KG1 (cell line): ENCODE measurements at regions not wholly inside any gene's neighbourhood (a gene's known extent, or its start where the extent isn't known, plus 50 kb on each side); places are given as distances from the start of the nearest gene placed in this dataset.
A peak's percentile ranks its signal among the peaks of the same experiment; 100 is the strongest.

Source experiments
- DNase-seq: peaks from one replicate; lab custom pipeline; 2025; lab: John Stamatoyannopoulos, UW

- no peak for DNase-seq
Observed at GRCh38 chr2:126748188-126748760, 92.3 kb downstream of the GYPC start.

DNA sequence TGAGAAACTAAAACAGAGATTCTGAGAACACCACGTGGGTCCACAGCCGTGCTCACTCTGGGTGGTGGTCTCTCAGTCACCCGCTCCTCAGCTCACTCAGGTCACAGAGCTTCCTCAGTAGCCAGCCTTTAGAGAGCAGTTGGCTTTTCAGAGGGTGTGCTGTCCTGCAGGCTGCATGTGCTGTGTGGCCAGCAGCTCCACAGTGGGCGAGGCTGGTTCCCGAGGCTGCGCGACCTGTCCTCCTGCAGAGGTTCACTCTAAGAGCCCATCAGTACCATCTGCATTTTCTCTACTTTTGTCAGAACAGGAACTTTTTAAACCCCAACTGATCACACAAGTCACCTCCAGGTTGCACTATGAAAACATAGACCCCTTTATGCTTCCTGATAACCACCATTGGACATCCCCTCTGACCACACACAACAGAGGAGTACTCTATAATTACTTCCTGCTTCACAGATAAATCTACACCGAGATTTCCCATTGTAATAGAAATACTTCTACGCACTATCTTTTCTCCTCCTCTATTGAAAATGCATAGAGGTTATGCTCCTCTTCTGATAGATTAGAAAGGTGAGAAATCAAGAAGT, 93.1 kb downstream of the GYPC start:
- no peak for DNase-seq

DNA sequence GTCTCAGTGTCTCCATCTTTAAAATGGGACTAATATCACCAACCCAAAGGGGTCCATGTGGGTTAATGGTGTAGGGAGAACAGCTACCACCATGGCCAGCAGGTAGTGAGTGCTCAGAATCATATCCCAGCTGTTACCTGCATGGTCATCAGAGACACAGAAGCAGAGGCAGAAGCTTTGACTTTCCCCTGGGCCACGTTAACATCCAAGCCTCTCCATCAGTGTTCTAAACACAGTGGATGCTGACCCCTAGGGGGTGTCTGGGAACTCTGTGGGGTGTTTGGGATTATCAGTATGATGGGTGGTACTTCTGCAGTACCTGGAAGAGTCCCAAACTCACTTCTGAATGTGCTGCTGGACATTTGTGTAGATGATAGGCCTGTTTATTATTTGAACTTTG, 93.6 kb downstream of the GYPC start:
- no peak for DNase-seq

DNA sequence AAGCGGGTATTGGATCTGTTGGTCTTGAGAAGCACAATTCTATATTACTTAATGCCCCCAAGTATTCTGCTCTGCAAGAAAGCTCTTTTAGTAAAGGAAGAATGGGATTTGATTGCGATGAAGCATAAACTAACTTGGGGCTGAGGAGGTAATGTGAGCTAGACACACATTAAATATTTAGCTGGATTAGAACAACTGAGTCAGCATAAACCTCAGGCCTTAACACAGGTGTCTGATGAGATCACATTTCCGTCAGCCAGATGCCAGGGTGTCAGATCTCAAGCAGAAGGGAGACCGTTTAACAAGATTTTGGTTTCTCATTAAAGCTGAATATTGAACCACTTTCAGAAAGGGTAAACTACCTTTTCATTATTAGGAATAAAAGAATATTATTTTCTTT, 94.5 kb downstream of the GYPC start:
- no peak for DNase-seq

DNA sequence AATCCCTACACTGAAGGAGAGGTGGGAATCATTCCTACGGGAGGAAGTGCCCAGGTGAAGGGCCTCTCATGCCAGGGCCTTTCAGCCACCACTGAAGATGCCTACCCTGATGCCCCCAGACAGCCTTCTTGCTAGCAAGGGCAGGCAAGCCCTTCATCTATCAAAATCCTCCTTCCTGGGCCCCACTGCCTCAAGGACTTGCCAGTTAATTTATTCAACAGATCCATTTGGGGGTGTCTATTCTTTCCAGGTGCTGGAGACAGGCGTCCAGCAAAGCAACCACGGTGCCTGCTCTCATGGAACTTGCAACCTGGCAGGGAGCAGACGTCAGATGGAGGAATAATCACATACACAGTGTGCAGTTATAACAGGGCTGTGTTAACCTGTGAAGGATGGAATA, 95.5 kb downstream of the GYPC start:
- DNase-seq, result no peak

- no peak for DNase-seq
Observed at GRCh38 chr2:126752876-126753275, 96.9 kb downstream of the GYPC start.

DNA sequence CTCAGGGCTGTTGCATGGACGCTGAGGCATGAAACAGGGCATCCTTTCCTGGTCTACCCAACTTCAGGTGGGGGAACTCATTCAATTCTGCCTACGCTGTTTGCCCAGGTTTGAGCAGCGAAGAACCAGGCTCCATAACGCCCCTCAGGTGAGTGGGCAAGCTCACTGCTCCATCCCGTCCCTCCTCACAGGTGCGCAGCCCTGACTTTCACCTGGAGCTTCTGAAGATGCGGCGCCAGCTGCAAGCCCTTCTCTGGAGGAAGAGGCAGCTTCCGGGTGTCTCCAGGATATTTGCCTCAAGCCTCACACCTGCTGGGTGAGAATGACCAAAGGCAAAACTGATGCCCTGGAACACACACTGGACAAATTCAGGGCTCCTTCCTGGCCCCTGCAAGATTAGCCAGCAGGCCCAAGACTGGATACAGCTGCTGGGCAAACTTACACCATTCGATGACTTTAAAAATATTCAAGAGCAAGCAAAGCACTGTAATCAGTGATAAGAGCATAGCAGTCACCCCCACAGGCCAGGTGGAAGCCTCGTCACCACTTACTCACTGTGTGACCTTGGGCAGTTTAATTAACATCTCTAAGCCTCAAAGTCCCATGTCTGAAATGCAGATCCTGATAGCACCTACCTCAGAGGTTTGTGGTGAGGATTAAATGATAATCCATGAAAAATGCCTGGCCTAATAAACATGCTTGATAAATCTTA, 97.7 kb downstream of the GYPC start:
- DNase-seq, result no peak

- no peak for DNase-seq
Observed at GRCh38 chr2:126754240-126755004, 98.5 kb downstream of the GYPC start.

DNA sequence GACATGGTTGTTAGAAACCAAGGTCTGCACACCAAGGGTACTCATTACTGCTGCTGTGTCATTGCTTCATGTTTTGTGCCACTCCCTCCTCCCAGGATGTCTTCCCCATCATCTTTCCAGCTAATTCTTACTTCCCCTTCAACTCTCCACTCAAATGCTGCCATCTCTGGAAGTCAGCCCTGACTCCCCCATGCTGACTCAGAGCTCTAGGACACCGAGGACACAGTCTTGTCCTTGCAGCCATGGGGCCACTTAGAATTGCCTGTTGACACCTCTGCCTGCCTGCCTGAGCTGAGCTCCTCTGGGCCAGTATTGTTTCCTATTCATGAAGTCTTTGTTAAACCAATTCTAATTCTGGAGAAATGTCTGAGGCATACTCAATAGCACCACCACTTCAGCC, 100.2 kb downstream of the GYPC start:
- DNase-seq, result no peak

GRCh38 chr2:126761256-126761980, 105.5 kb downstream of the GYPC start:
- no peak for DNase-seq

DNA sequence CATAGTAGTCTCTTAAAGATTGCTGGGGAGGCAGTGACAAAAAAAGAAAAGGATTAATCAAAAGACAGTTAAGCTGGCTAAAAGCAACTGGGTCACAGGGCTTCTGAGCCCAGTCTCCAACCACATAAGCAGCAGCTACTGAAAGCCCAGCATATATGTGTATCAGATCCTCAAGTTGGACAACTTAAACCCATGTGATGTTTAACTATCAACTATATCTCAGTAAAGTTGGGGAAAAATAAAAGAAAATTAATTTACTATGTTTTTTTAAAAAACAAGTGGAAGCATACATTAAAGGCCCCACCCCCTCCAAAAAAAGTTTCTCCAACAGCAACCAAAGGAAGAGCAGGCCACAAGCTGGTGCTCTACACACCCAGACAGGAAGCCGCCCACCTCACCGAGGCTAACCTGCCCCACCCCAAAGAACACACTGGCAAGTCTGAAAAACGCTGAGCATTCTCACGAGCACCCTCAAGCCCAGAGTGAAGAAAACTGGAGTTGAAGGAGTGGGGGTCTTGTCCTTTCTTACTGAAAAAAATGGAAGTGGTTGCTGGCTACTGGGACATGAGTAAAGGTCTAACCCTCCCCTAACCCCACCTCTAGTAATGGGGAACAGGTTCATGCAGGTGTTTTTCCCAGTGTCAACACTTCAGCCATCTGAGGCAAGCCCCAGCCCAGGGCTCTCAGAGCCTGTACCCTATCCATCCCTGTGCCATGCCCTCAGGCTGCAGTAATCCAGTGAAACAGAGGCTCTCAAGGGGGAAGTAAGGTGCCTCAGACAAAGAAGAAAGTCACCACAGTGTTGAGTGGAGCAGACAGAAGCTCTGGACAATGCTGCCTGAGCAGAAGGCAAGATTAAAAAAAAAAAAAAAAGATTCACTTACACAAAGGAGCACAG, 106.3 kb downstream of the GYPC start:
- DNase-seq, result peak; percentile 9

- no peak for DNase-seq
Observed at GRCh38 chr2:126764686-126765265, 108.8 kb downstream of the GYPC start.

- DNase-seq, result no peak
Observed at GRCh38 chr2:126765395-126765794, 109.4 kb downstream of the GYPC start.

- DNase-seq, result no peak
Observed at GRCh38 chr2:126766295-126766968, 110.5 kb downstream of the GYPC start.

DNA sequence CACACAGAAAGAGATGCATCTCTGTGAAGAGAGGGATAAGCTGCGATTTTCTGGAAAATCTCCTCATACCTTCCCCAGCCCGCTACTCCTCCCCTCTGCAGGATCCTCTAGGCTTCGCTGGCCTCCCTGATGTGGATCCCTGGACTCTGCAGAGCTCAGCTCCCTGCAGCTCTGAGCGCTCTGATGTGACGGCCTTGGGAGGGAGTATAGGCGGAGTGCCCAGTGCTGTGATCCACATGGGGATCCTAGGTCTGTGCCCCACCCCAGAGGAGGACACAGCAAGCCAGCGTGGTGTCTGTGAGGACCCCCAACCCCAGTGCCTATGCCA, 111.0 kb downstream of the GYPC start:
- DNase-seq, result no peak

GRCh38 chr2:126769118-126769517, 113.2 kb downstream of the GYPC start:
- DNase-seq, result no peak

DNA sequence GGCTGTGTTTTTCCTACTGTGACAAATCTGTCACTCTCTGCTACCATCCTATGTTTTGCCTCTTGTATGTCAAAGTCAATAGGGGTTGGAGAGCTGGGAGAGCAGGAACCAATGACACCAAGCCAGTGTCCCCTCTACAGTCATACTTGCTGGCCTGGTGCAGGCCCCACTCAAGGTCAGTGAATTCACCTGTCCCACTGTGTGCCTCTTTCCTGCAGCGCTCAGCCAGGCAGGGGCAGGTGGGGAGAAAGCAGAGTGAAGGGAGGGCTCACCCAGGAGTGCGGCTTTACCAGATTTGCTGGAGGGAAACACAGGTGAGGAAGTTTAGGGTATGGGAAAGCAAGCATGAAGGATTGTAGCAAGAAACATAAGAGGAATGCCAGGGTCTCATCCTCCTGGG, 114.5 kb downstream of the GYPC start:
- no peak for DNase-seq

DNA sequence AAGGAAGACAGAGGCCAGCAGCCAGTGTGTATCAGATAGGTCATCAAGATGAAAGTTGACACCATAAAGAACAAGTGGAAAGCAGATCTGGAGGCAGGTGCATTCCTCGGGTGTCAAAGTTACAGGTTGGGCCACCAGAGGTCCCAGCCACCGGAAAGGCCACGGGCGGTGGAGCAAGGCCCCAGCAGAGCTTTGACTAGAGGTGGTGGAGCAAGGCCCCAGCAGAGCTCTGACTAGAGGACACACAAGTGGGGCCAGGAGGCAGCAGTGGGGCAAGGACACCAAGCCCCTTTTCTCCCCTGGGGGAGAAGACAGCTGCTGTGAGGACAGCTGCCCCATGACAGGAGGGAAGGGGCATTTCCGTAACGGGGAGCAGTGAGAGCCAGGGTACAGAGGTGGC, 115.1 kb downstream of the GYPC start:
- no peak for DNase-seq

GRCh38 chr2:126771501-126772195, 115.7 kb downstream of the GYPC start:
- no peak for DNase-seq

DNA sequence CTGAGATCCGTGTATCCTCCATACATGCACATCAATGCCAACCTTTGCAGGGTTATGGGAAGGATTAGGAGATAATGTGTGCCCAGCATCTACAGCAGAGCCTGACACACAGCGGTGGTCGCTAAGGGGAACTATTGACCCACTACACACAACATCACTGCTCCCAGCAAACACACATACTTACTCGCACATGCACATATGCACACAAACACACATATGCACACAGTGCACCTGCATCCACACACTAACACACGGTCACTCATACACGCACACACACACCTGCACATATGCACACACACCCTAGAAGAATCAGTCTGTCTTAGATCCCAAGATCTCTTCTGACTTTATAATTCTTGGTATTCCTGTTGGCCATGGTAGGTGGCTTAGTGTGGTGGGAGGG, 118.3 kb downstream of the GYPC start:
- DNase-seq, result no peak
